ENCODE measurements at regions not wholly inside any gene's neighbourhood (a gene's known extent, or its start where the extent isn't known, plus 50 kb on each side); places are given as distances from the start of the nearest gene placed in this dataset.
A peak's percentile ranks its signal among the peaks of the same experiment; 100 is the strongest.

GRCh38 chr15:29538044-29538443 is 268.4 kb upstream of the NSMCE3 start:
- DNase-seq (peak in 2 of 3 donors; percentile 61 to 78), ATAC-seq (ENCODE audit: insufficient read depth, low FRiP score) (no peak)
- Histone ChIP-seq H3K4me3 (no peak overlapping the region), H3K36me3 (ENCODE audit: control insufficient read depth in 4 of 4, insufficient read depth in 4 of 4, low read length in 4 of 4) (no peaks in the 10 kb centered on the region), H3K27me3 (ENCODE audit: control insufficient read depth in 3 of 3, insufficient read depth in 3 of 3, low read length in 2 of 3) (no peaks in the 10 kb centered on the region), H3K9ac (ENCODE audit: insufficient read depth in 1 of 2, low read length in 2 of 2) (no peak overlapping the region), H3K27ac (ENCODE audit: low read depth in 1 of 2, low read length in 1 of 2) (no peak overlapping the region), H3K4me1 (ENCODE audit: control insufficient read depth in 5 of 5, insufficient read depth in 5 of 5, low read length in 5 of 5) (peaks cover 0 to 6% (median 0%) of the 10 kb centered on the region in 5 donors), H3K9me3 (ENCODE audit: control insufficient read depth in 4 of 4, insufficient read depth in 3 of 4, low read length in 3 of 4) (no peaks in the 10 kb centered on the region)
- no peak for TF ChIP-seq CTCF (IDR thresholded peaks at IDR 0.05; ENCODE audit: control extremely low read depth, extremely low read depth)
- 49 to 66% methylated on average over 5 of the region's 5 CpGs for WGBS, 2 donors

- no peaks in the 10 kb centered on the region for H3K36me3 ChIP-seq (ENCODE audit: control insufficient read depth in 4 of 4, insufficient read depth in 4 of 4, low read length in 4 of 4)
- H3K4me1 ChIP-seq (ENCODE audit: control insufficient read depth in 5 of 5, insufficient read depth in 5 of 5, low read length in 5 of 5) = peaks cover 0 to 6% (median 0%) of the 10 kb centered on the region in 5 donors
- no peak for TF ChIP-seq CTCF (IDR thresholded peaks at IDR 0.05; ENCODE audit: control extremely low read depth, extremely low read depth)
- DNase-seq (no peak), ATAC-seq (ENCODE audit: insufficient read depth, low FRiP score) (no peak)
- no peaks in the 10 kb centered on the region for H3K27me3 ChIP-seq (ENCODE audit: control insufficient read depth in 3 of 3, insufficient read depth in 3 of 3, low read length in 2 of 3)
- no peak overlapping the region for H3K4me3 ChIP-seq
- H3K27ac ChIP-seq (ENCODE audit: low read depth in 1 of 2, low read length in 1 of 2) = no peak overlapping the region
- 89 to 91% methylated on average over 3 of the region's 3 CpGs for WGBS, 2 donors
- H3K9ac ChIP-seq (ENCODE audit: insufficient read depth in 1 of 2, low read length in 2 of 2) = no peak overlapping the region
- no peaks in the 10 kb centered on the region for H3K9me3 ChIP-seq (ENCODE audit: control insufficient read depth in 4 of 4, insufficient read depth in 3 of 4, low read length in 3 of 4)
Observed at GRCh38 chr15:29535952-29536351, 266.3 kb upstream of the NSMCE3 start.

- Histone ChIP-seq H3K4me1 (ENCODE audit: control insufficient read depth in 5 of 5, insufficient read depth in 5 of 5, low read length in 5 of 5) (peaks cover 0 to 7% (median 0%) of the 10 kb centered on the region in 5 donors), H3K36me3 (ENCODE audit: control insufficient read depth in 4 of 4, insufficient read depth in 4 of 4, low read length in 4 of 4) (no peaks in the 10 kb centered on the region), H3K9me3 (ENCODE audit: control insufficient read depth in 4 of 4, insufficient read depth in 3 of 4, low read length in 3 of 4) (no peaks in the 10 kb centered on the region), H3K27ac (ENCODE audit: low read depth in 1 of 2, low read length in 1 of 2) (no peak overlapping the region), H3K4me3 (no peak overlapping the region), H3K9ac (ENCODE audit: insufficient read depth in 1 of 2, low read length in 2 of 2) (no peak overlapping the region), H3K27me3 (ENCODE audit: control insufficient read depth in 3 of 3, insufficient read depth in 3 of 3, low read length in 2 of 3) (no peaks in the 10 kb centered on the region)
- DNase-seq (peak in 2 of 3 donors; percentile 26), ATAC-seq (ENCODE audit: insufficient read depth, low FRiP score) (no peak)
- no peak for TF ChIP-seq CTCF (IDR thresholded peaks at IDR 0.05; ENCODE audit: control extremely low read depth, extremely low read depth)
- WGBS, 2 donors = 53 to 80% methylated on average over 3 of the region's 3 CpGs
Observed at GRCh38 chr15:29534378-29534777, 264.8 kb upstream of the NSMCE3 start.

GRCh38 chr15:29533647-29534046 is 264.0 kb upstream of the NSMCE3 start:
- Histone ChIP-seq H3K27ac (ENCODE audit: low read depth in 1 of 2, low read length in 1 of 2) (no peak overlapping the region), H3K4me1 (ENCODE audit: control insufficient read depth in 5 of 5, insufficient read depth in 5 of 5, low read length in 5 of 5) (peaks cover 0 to 7% (median 0%) of the 10 kb centered on the region in 5 donors), H3K9ac (ENCODE audit: insufficient read depth in 1 of 2, low read length in 2 of 2) (no peak overlapping the region), H3K27me3 (ENCODE audit: control insufficient read depth in 3 of 3, insufficient read depth in 3 of 3, low read length in 2 of 3) (no peaks in the 10 kb centered on the region), H3K36me3 (ENCODE audit: control insufficient read depth in 4 of 4, insufficient read depth in 4 of 4, low read length in 4 of 4) (no peaks in the 10 kb centered on the region), H3K4me3 (no peak overlapping the region), H3K9me3 (ENCODE audit: control insufficient read depth in 4 of 4, insufficient read depth in 3 of 4, low read length in 3 of 4) (no peaks in the 10 kb centered on the region)
- DNase-seq (peak in 2 of 3 donors; percentile 37 to 40), ATAC-seq (ENCODE audit: insufficient read depth, low FRiP score) (no peak)
- 41% methylated on average over 5 of the region's 5 CpGs for WGBS, 2 donors
- no peak for TF ChIP-seq CTCF (IDR thresholded peaks at IDR 0.05; ENCODE audit: control extremely low read depth, extremely low read depth)

Measured in lung (tissue), 11 donors.